CD4-positive, alpha-beta T cell treated with Interleukin-6 for 4 hours (primary cell): ENCODE measurements at regions not wholly inside any gene's neighbourhood (a gene's known extent, or its start where the extent isn't known, plus 50 kb on each side); places are given as distances from the start of the nearest gene placed in this dataset.
"Not testable (repeated sequence)": the region's sequence is repeated elsewhere in the genome, so short reads cannot be mapped to it uniquely, and the experiment has no call there.

Source experiments
- DNase-seq: peaks from one replicate; pipeline ENCODE4 v3.0.0-alpha.2; 2020; ENCODE audit warnings: mixed read lengths

DNA sequence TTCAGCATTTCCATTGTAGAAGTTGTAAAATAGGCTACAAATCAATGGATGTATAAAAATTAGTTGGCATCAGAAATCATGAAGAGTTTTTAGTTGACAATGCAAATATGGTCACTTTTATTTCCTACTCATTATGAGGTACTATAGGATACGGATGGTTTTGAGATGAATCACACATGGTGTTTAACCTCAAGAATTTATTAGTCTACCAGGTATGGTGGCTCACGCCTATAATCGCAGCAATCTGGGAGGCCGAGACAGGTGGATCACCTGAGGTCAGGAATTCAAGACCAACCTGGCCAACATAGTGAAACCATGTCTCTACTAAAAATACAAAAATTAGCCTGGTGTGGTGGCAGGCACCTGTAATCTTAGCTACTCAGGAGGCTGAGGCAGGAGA is 1119.0 kb downstream of the NXPH1 start:
- DNase-seq: not testable (repeated sequence)

GRCh38 chr7:9557853-9558252 is 1124.4 kb downstream of the NXPH1 start:
- no peak for DNase-seq

DNA sequence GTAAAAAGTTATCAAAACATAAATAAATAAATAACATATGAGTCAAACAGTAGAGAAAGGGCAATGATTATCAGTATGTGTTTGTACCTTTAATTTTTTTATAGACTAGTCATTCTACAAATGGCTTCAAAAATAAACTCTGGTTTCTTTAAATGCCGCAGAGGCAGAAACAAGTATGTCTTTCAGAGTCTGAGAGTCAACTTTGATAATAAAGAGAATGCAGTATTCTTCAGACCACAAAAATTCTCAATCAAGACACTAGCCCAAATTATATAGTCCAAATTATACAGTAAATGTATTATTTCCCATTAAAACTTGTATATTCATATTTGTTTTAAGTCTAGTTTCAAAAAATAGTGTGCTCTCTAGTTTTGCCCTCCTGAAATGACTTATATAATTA is 1142.3 kb downstream of the NXPH1 start:
- no peak for DNase-seq

DNA sequence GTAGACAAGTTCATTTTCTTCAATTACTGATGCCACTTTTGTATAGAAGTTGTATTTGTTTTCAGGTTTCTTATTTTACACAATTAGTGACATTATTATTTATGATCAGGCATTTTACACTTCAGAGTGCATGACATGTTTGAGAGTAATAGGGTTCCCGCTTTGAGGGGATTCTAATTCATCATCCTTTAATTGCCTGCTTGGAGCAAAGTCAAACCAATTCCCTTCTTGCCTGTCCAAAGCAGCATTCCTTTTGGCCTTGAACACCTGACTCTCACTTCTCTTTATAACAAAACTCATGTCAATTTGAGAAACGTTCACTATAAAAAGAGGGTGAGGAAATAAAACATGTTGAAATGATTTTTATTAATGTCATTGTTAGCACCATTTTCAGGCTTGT is 1149.4 kb downstream of the NXPH1 start:
- DNase-seq: no peak

GRCh38 chr7:9598411-9598810 is 1165.0 kb downstream of the NXPH1 start:
- no peak for DNase-seq

DNA sequence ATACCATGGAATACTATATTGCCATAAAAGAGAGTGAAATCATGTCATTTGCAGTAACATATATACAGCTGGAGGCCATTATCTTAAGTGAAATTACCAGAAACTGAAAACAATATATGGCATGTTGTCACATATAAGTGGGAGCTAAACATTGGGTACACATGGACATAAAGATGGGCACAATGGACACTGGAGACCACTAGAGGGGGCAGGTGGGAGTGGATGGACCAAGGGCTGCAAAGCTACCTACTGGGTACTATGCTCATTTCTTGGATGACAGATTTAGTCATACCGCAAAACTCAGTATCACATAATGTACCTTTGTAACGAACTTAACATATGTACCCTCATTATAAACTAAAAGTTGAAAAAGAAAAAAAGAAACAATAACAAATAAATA is 1167.6 kb downstream of the NXPH1 start:
- DNase-seq: no peak

GRCh38 chr7:9603291-9603690 is 1169.9 kb downstream of the NXPH1 start:
- DNase-seq: no peak

DNA sequence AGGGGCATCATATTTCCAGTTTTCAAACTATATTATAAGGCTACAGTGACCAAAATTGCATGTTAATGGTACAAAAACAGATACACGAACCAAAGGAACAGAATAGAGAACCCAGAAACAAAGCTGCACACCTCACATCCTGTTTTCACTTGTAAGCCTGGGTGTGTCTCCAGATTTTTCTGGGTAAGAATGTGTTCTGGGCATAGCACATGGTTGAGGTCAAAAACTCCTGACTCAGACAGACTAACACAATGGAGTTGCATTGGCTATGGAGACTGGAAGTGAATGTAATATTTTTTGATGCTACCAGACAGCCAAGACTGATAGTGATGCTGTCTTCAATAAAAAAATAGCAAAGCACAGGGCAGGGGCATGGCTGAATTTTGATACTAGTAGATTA is 1175.2 kb downstream of the NXPH1 start:
- DNase-seq: no peak

DNA sequence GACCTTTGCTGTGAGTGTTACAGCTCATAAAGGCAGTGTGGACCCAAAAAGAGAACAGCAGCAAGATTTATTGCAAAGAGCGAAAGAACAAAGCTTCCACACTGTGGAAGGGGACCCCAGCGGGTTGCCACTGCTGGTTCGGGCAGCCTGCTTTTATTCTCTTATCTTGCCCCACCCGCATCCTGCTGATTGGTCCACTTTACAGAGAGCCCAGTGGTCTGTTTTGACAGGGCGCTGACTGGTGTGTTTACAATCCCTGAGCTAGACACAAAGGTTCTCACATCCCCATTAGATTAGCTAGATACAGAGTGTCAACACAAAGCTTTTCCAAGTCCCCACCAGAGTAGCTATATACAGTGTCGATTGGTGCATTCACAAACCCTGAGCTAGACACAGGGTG is 1187.5 kb downstream of the NXPH1 start:
- DNase-seq: not testable (repeated sequence)

- DNase-seq: not testable (repeated sequence)
These were observed 1188.0 kb downstream of the NXPH1 start for GRCh38 chr7:9621306-9621902.

DNA sequence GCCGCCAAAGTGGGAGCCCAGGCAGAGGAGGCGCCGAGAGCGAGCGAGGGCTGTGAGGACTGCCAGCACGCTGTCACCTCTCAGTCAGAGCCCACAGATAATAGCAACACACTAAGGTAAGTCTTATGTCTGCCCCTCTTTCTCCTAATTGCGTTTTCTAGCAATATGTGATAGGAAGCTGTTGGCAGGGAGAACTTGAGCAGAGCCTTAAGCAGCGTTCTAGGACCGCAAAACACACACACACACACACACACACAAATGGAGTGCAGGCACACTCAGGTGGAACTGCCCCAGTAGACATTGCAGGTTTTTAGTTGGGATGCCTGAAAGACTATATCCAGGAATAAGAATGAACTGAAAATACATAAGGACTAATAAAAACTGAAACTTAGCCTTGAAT is 1188.5 kb downstream of the NXPH1 start:
- DNase-seq: no peak

- no peak for DNase-seq
These were observed 1192.5 kb downstream of the NXPH1 start for GRCh38 chr7:9625953-9626352.

GRCh38 chr7:9645756-9646155 is 1212.3 kb downstream of the NXPH1 start:
- no peak for DNase-seq

- DNase-seq: no peak
These were observed 1223.8 kb downstream of the NXPH1 start for GRCh38 chr7:9657257-9657656.

DNA sequence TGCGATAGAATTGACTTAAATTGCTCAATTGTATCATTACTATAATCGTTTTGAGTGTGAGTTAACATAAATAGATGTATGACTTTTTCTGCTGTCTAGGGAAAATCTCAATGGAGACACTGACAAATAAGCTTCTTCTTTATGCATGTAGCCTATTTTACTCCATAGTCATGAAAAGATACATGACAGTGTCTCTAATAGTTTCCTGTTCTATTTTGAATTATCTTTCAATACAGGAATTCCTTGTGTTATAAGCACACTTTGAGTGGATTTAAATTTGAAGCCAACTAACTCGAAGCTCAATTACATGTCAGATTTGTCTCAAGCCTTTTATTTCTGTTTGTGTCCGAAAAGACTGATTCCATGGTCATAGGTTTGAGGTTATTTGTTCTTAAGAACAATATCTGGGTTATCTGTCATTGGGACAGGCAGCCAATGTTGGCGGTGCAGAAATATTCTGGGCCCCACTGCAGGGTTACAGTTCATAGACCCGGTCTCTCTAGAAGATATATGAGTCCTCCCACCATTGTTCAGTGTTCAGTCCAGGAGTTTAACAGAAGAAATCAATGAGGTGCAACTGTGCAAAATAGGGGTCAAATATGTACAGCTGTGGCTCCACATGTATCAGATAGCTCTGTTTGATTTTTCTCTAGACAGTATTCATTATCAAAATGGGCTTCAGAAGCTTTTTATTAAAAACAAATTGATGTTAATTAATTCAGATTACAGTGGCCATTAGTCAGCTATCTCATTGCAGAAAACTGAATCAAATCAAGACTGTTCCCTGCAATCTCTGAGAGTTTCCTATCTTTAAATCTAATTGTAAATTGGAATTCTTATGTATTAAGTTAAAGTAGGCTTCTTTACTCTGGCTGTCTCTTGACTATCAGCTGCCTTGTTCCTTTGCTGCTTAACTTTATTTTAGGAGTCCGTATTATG is 1238.8 kb downstream of the NXPH1 start:
- no peak for DNase-seq

DNA sequence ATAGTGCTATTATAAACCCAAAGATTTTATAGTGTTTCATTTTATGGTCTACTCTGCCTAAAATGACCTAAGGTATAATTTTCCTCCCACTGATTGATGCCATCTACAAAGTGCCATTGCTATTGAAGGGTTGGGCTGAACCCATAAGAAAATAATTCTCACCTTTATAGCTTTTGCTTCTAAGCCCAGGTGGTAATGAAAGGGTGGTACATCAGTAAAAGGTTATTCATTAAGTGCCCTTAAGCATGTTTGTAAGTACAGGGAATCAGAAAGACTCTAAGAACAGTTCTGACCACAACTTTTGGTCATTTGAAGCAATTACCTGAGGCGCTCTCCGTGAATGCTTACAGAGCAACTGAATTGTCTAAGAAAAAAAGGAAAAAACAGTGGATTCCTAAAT is 1247.3 kb downstream of the NXPH1 start:
- no peak for DNase-seq

DNA sequence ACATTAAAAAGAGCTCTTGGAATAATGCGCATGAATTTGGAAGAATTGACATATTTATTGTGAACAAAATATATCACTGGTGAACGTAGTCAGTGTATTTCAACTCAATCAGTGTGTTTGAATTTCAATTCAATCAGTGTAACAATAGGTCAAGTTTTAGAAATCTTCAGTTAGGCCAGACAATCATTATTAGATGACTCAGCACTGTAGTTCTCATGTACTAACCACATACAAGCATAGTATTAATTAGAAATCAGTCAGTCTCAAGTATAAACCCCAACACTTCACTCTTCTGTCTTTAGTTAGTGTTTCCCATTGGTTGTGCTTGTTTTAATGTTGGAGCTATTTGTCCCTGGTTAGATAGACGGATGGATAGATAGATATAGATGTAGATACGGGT is 1247.9 kb downstream of the NXPH1 start:
- DNase-seq: no peak

GRCh38 chr7:9691286-9691685 is 1257.9 kb downstream of the NXPH1 start:
- DNase-seq: no peak

GRCh38 chr7:9698375-9698774 is 1265.0 kb downstream of the NXPH1 start:
- DNase-seq: no peak

DNA sequence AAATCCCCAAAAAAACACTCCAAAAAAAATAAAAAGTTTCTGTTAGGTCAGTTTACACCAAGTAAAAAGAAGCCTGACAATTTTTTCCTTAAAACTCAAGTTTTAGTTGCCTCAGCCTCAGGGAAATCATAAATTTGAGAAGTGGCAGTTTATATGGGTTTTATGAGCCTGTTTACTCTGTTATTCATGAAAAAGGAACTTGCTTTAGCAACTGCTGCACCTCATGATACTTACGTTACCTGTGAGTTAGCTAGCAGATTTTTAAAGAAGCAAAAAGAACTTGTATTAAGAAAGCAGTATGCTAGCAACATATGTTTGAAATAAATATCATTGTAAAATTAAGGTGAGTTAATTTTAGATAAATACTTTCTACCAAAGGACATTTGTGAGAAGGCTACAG is 1264.5 kb upstream of the PHF14 start:
- no peak for DNase-seq

GRCh38 chr7:9711259-9711918 is 1262.3 kb upstream of the PHF14 start:
- no peak for DNase-seq

- DNase-seq: no peak
These were observed 1255.5 kb upstream of the PHF14 start for GRCh38 chr7:9718071-9718661.

- no peak for DNase-seq
These were observed 1254.4 kb upstream of the PHF14 start for GRCh38 chr7:9719303-9719702.

GRCh38 chr7:9719721-9720120 is 1254.0 kb upstream of the PHF14 start:
- no peak for DNase-seq
